ENCODE measurements at regions not wholly inside any gene's neighbourhood (a gene's known extent, or its start where the extent isn't known, plus 50 kb on each side); places are given as distances from the start of the nearest gene placed in this dataset.
"Not testable (repeated sequence)": the region's sequence is repeated elsewhere in the genome, so short reads cannot be mapped to it uniquely, and the experiment has no call there.

DNA sequence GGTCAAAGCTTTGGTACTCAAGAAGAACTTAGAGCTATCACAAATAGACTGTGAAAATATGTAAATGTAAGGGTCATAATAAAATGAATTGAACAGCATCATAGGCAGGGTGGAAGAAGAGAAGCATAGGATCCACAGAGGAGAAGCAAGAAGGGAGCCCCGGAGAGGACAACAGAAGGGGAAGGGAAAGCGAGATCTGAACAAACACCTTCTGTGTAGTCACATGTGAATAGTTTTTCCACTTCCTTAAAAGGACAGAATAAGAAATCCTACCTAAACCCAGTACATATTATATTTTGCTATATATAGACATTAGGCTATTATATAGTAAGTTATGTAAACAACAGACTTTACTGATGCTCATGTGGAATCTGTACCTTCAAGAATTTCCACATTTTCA, 160.2 kb downstream of the DKK1 start:
- ChIA-PET CTCF (no interaction called here), POLR2A (no interaction called here)

DNA sequence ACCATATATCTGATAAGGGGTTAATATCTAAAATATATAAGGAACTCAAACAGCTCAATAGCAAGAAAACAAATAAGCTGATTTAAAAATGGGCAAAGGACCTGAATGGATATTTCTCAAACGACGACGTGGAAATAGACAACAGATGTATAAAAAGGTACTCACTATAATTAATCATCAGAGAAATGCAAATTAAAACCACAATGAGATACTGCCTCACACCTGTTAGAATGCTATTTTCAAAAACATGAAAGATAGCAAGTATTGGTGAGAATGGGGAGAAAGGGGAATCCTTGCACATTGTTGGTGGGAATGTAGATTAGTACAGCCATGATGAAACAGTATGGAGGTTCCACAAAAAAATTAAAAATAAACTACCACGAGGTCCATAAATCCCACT, 163.2 kb downstream of the DKK1 start:
- ChIA-PET CTCF (no interaction called here), POLR2A (no interaction called here)

GRCh38 chr10:52479567-52479966, 165.5 kb downstream of the DKK1 start:
- ChIA-PET POLR2A (no interaction called here), CTCF (interaction anchor here (0.8 kb wide), 1 partner anchor 951 kb away, joined by 4 read pairs; no protein-coding TSS in a partner anchor)

DNA sequence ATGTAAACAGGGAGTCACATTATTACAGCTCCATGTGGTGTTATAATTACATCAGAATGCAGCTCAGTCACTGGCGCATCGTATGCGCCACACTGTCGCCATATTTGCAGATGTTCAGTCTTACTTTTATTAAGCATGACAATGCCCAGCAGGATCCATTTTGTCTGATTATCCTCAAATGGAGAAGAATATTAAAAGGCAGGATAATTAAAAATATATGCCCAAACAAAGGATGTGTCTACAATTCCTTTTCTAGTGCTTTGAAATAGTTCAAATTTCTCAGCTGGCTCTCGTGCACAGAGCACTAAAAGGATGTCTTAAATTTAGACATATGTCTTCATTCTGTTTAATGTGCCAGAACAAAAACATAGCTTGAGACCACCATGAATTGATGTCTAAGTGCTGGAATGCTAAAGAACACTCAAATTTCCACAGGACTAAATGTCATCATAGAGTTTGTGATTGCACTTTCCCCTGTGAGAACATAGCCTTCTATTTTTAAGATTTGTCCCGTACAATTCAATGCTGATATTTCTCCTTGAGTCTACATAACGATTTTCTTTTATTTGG, 168.0 kb downstream of the DKK1 start:
- POLR2A ChIA-PET = no interaction called here
- CTCF ChIA-PET = no interaction called here

DNA sequence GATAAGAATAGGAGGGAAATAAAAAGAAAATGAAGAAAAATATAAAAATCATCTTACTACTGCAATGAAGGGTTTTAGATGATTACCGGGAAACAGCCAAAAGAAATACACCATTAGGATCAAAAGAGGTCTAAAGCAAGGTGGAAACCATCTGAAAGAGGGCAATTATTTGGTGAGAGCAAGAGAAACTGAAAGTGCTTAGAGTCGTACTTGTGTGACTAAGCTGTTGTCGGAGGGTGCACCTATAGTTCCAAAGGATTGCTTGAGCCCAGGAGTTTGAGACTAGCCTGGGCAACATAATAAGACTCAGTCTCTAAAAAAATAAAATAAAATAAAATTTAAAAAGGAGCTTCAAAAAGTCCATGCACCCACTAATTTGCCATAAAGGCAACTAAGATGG, 169.5 kb downstream of the DKK1 start:
- CTCF ChIA-PET = no interaction called here

DNA sequence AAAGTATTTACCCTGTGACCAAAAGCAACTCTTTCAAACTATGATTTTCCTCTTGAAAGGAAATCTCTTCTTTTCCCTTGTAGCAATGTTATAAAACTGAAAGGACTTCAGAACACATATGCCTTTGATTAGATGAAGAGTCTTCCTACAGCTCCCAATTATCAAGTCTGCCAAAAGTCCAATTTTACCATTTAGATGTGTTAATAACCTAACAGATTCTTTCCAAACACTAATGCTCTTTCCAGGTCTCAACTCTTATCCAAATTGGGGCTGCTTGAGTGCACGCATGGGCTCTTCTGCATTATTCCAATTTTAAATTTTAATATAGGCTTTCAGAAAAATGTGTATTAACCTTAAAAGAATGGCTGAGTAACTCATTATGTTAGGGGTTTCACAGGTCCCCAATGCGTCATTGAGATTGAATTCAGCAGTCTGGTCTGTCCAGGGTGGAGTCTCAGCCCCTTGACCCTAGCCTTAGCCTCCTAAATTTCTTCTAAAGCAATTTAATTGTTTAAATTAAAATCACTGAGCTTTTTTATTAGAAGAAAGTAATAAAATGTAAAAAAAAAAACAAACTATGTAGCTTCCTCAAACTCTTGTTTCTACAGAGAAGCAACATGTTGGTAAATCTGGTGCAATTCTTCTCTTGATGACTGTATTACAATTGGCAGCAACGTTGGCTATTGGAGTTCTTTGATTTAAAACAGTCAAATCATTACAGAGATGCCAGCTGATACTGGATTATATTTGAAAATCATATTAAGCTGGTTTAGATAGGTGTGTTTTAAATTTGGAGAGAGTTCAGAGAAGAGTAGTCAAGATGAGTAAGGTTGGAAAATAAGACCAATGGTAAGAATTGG, 170.4 kb downstream of the DKK1 start:
- ChIA-PET CTCF (no interaction called here), POLR2A (no interaction called here)

More for the DNA sequence above, 169.5 kb downstream of the DKK1 start:
- POLR2A ChIA-PET = no interaction called here

- POLR2A ChIA-PET = no interaction called here
- CTCF ChIA-PET = no interaction called here
These were observed 171.4 kb downstream of the DKK1 start for GRCh38 chr10:52485462-52485861.

DNA sequence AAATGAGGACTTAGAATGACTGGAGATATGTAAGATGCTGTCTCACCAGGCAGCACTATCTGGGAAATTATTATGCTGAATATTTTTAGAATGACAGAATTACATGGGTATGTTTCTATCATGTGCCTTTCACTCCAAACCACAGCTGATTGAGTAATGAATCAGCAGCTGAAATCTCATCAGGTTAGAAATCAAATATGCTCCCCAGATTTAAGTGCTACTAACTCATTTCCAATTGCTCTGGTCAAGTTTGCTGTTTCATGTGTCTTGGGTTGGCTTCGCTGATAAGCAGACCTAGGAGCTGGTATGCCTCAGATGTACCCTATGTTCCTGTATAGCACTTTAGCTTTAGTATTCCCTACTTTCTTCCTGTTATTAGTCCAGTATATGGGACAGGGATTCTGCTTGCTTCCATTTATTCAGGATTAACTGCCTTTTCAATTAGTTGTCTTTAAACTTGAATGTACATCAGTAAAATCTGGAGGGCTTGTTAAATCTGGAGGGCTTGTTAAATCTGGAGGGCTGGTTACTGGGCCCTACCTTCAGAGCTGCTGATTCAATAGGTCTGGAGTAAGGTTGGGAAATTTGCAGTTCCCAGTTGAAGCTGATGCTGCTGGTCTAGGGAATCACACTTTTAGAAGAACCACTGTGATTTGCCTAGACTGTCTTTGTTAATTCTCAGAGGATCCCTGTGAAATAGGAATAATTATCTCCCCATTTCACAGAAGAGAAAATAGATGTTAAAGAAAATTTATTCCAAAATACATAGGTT, 172.9 kb downstream of the DKK1 start:
- ChIA-PET CTCF (no interaction called here), POLR2A (no interaction called here)

DNA sequence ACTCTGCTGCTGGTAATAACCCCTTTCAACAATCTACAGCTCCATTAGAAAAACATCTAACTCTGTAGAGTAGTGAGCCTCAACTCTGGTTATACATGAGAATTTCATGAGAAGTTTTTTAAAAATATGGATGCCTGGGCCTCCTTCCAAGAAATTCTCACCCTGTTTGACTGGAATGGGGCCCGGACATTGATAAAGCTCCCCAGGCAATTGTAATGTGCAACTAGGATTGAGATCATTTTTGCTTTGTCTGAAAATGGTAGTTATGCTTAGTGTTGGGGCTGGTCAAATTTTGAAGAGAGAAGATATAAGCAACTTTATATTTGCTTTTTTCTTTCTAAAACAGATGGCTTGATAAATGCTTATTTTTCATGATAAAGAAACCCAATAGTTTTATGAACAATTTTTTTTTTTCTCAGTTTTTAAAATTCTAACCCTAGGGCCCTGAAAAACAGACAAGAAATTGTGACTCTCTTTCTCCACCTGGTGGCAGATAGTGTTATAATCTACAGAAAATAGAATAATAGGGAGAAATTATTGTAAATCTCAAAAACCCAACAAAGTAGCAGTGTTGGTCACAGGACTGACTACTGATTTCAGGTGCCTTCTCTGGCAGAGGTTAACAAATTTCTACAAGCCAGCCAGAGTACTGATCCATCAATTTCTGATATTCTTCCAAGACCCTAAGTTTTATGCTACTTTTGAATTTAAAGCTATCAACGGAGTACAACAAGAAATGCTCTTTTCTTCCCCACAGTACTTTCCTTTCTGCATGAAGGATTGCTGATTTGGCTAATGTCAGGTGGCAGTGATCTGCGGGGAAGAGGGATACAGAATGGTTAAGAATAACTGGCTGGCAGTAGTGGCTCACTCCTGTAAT, 174.8 kb downstream of the DKK1 start:
- POLR2A ChIA-PET = no interaction called here
- CTCF ChIA-PET = no interaction called here

DNA sequence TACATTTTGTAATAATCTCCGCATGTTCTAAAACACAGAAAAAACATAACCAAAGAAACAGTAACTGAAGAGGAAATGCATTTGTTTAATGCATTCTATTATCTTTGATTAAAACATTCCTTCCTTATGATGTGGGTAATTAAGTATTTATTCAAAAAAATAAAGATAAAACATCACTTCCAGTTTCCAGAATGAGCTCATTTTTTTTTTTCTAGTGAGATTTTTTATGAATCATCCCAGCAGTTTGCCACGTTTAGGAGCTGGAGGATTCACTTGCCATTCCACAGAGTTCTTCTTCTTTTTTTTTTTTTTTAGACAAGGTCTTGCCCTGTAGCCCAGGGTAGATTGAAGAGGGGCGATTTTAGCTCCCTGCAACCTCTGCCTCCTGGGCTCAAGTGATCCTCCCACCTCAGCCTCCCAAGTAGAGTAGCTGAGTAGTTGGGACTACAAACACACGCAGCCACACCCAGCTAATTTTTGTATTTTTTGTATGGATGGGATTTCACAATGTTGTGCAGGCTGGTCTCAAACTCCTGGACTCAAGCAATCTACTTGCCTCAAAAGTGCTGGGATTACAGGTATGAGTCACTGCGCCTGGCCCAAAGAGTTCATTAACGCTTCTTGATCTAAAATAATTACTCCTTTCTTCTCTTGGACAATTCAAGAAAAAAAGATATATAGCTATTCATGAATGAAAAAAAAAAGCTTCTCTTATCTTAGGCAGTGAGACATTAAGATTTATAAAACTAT, 177.3 kb downstream of the DKK1 start:
- POLR2A ChIA-PET = no interaction called here
- CTCF ChIA-PET = no interaction called here

GRCh38 chr10:52499281-52499680, 185.2 kb downstream of the DKK1 start:
- POLR2A ChIA-PET = no interaction called here
- CTCF ChIA-PET = no interaction called here

DNA sequence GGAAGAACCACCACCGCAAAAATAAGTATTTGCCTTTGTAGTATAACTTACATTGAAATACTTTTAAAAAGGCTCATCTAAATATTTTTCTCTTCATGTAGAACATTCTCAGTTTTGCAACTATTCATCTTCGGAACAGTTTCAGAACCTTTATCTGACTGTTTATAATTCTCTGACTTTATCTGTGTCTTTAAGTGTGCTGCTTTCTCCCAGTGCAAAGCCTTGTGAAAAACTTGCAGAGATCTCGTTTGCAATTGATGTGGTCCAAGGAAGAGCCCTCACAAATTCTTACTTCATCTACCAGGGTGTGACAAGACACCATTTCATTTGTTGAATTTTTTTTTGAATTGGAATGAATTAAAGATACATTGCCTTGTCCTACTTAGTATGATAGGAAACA, 186.4 kb downstream of the DKK1 start:
- POLR2A ChIA-PET = no interaction called here
- CTCF ChIA-PET = no interaction called here

- ChIA-PET CTCF (no interaction called here), POLR2A (no interaction called here)
These were observed 188.2 kb downstream of the DKK1 start for GRCh38 chr10:52502237-52502636.

GRCh38 chr10:52505341-52505740, 191.3 kb downstream of the DKK1 start:
- POLR2A ChIA-PET, CTCF ChIA-PET: not testable (repeated sequence)

GRCh38 chr10:52514481-52514880, 200.4 kb downstream of the DKK1 start:
- ChIA-PET POLR2A (no interaction called here), CTCF (no interaction called here)

DNA sequence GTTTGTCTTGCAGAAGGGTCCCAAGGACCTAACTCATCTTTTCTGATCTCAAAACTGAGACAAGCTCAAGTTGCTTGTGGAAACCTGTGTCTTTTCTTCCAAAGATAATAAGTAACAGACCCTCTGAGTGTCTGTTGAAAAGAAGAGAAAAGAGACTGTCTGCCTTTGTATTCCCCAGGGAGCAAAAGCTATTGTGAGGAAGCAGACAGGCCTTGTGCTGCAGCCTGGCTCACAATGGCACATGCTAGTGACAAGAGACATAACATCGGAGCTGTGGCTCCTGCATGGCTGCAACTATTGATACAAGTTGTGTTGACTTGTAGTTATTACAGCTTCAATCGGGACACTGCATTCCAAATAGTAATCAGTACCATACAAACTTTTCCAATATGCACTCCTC, 202.9 kb downstream of the DKK1 start:
- CTCF ChIA-PET = no interaction called here
- POLR2A ChIA-PET = no interaction called here

DNA sequence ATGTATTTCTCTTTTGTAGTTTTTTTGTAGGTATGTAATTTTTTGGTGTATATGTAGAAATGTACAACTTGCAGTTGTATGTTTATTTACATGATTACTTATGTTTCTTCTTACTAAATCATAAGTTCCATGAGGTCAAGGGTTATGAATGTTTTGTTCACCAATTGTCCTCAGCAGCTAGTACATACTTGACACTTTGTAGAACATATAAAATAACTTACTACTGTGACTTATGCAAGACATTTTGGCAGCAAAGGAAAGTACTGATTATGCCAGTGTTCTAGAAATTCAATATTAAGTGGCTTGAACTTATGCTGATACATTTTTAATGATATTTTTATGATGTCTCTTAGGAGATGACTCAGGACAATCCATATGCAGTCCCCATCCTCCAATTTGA, 209.6 kb downstream of the DKK1 start:
- ChIA-PET CTCF (no interaction called here), POLR2A (no interaction called here)

- ChIA-PET CTCF (interaction anchor here (0.6 kb wide), 1 partner anchor 439 kb away, joined by 5 read pairs; no protein-coding TSS in a partner anchor), POLR2A (no interaction called here)
These were observed 211.7 kb downstream of the DKK1 start for GRCh38 chr10:52525761-52526160.

GRCh38 chr10:52526251-52526823, 212.3 kb downstream of the DKK1 start:
- ChIA-PET CTCF (no interaction called here), POLR2A (no interaction called here)
